Stimulated activated CD4-positive, alpha-beta T cell treated with anti-CD3 and anti-CD28 coated beads, Interleukin-12 subunit alpha, Interleukin-12 subunit beta, amount 100 ng/mL, for 4 hours (primary cell): ENCODE measurements at regions not wholly inside any gene's neighbourhood (a gene's known extent, or its start where the extent isn't known, plus 50 kb on each side); places are given as distances from the start of the nearest gene placed in this dataset.
"Not testable (repeated sequence)": the region's sequence is repeated elsewhere in the genome, so short reads cannot be mapped to it uniquely, and the experiment has no call there.

Experiments used
- DNase-seq: peaks from one replicate; pipeline ENCODE4 v3.0.0-alpha.2; 2020

- no peak for DNase-seq
Observed at GRCh38 chr13:111629016-111629415, 308.6 kb downstream of the TEX29 start.

DNA sequence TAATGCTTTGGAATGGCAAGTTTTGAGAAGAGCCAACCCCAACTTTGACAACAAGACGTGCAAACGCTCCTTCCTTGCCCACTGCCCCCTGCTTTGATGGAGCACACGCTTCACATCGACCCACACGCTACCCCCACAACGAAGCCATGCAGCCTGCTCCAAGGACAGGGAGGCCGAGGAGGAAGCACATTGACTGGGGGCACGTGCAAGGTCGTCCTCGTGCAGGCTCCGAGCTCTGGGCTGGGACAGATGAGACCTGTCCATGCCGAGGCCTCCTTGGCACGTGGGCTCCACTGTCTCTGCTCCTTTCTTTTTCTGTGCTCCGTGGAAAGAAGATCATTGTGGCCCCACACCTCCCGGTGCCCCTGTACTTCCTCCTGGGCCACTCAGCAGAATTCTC, 309.0 kb downstream of the TEX29 start:
- DNase-seq = no peak

- DNase-seq = no peak
Observed at GRCh38 chr13:111629926-111630325, 309.5 kb downstream of the TEX29 start.

GRCh38 chr13:111630406-111630805, 310.0 kb downstream of the TEX29 start:
- DNase-seq = no peak

DNA sequence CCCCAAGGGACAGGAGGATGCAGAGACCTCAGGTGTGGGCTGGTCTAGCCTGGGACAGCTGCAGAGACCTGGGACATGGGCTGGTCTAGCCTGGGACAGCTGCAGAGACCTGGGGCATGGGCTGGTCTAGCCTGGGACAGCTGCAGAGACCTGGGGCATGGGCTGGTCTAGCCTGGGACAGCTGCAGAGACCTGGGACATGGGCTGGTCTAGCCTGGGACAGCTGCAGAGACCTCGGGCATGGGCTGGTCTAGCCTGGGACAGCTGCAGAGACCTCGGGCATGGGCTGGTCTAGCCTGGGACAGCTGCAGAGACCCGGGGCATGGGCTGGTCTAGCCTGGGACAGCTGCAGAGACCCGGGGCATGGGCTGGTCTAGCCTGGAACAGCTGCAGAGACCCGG, 310.8 kb downstream of the TEX29 start:
- not testable (repeated sequence) for DNase-seq

- DNase-seq = no peak
Observed at GRCh38 chr13:111632906-111633305, 312.5 kb downstream of the TEX29 start.

DNA sequence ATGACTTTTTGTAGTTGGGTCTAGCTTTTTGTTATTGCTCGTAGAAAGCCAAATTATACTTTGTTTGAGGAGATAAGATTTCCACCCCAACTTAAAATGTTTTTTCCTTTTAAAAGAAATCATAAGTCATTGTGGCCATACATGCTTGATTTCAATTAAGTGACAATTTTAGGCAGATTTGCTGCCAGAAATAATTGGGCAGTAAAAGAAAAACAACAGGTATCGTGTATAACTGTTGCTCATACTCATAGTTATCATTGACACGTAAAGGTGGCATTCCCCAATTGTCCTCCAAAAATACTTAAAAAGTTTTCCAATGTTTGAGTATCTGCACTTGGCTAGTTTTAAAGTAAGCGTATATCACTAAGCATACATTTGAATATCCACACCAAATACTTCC, 313.0 kb downstream of the TEX29 start:
- no peak for DNase-seq

DNA sequence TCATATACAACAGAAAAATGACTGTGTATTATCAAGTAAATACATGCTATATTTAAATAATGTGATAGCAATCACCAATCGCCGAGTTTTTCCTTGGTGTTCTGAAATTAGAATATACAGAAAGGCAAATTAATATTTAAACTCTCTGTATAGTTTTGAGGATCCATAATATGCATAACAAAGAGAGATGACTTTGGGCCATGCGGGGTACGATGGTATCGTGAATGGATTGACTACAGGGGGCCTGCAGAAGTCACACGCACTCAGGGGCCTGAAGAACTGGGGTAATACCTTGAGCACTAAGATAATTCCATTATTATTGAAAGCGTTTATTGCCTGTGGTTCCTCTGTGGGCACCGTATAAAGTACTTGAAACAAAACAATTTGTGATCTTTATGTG, 314.0 kb downstream of the TEX29 start:
- no peak for DNase-seq

DNA sequence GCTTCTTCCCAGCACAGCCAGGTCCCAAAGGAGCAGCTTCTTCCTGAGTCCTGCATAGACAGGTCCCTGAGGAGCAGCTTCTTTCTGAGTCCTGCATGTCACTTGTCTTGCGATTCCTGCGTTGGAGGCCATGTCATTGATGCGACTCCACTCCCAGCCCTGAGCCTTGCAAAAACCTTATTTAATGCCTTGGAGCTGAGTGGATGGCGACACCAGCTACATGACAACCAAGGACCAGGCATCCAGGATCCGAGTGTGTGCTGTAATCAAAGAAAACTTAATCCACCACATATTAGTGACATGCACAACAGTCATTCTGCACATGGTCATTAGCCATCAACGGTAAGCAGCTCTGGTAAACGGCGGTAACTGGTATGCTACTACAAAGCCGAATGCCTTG, 315.8 kb downstream of the TEX29 start:
- no peak for DNase-seq

- DNase-seq = no peak
Observed at GRCh38 chr13:111636804-111637203, 316.4 kb downstream of the TEX29 start.

GRCh38 chr13:111637365-111637764, 316.9 kb downstream of the TEX29 start:
- no peak for DNase-seq

- DNase-seq = no peak
Observed at GRCh38 chr13:111638233-111638632, 317.8 kb downstream of the TEX29 start.

DNA sequence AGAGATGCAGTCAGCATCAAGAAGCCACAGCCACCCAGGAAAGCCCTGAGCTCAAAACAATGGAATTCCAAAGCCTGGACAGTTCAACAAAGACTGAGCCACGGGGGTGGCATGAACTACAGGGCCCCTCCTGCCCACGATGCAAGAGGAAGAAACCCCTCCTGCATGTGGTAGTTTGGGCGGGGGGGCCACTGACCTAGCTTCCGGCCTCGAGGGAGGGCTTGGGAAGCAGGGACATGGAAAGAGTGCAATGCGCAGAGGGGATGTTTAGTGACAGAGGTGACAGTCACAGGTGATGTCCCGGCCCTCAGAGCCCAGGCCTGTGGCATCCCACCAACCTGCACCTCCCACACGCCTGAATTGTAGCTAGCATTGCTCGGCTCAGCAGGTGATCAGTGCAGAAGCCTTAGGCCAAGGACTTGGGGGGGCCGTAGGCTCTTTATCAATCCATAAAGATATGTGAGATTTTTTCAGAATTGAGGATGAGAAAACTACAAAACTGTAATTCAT, 318.8 kb downstream of the TEX29 start:
- no peak for DNase-seq

DNA sequence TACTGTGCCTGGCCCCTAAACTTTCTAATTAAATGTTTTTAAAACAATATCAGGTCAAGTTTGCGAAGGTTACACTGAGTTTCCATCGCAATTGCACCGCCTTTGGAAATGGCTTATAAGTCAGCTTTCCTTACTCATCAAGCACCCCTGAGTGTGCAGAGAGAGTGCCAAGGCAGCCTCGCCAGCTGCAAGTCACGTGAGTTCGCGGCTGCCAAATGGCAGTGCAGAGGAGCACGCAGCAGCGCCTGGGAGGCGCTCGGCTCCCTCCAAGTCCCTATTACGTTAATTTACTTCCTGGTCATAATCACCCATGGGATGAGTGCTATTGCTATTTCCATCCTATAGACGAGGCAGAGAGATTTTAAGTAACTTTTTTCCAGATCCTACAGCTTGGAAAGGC, 319.6 kb downstream of the TEX29 start:
- no peak for DNase-seq

GRCh38 chr13:111640476-111640875, 320.0 kb downstream of the TEX29 start:
- DNase-seq = no peak

DNA sequence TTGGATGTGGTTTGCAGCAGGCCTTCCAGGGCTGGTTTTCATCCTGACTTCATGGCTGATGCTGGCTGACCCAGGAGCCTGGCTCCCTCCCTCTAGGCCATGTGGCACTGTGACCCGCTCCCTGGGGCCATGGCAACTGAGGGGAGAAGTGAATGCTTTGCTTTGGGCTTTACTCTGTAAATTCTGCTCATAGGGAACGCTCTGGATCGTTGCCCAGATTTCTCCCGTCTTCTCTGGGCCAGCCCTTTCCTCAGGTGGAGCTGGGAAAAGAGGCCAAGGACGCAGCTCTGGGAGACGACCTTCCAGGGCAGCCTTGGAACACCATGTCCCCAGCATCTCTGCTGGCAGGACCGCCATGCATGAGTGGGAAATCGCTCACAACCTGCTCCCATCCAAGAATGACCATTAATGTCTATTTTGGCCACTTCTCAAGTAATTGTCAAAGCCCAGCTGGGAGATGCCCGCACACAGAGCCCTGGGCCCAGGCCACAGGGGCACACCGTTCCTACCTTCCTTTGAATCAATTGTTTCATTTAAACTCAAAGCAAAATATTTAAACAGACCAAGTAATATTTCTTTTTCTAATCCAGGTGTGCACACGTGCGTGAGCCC, 321.8 kb downstream of the TEX29 start:
- no peak for DNase-seq

- no peak for DNase-seq
Observed at GRCh38 chr13:111644750-111645149, 324.3 kb downstream of the TEX29 start.

GRCh38 chr13:111645198-111645597, 324.8 kb downstream of the TEX29 start:
- DNase-seq = no peak

DNA sequence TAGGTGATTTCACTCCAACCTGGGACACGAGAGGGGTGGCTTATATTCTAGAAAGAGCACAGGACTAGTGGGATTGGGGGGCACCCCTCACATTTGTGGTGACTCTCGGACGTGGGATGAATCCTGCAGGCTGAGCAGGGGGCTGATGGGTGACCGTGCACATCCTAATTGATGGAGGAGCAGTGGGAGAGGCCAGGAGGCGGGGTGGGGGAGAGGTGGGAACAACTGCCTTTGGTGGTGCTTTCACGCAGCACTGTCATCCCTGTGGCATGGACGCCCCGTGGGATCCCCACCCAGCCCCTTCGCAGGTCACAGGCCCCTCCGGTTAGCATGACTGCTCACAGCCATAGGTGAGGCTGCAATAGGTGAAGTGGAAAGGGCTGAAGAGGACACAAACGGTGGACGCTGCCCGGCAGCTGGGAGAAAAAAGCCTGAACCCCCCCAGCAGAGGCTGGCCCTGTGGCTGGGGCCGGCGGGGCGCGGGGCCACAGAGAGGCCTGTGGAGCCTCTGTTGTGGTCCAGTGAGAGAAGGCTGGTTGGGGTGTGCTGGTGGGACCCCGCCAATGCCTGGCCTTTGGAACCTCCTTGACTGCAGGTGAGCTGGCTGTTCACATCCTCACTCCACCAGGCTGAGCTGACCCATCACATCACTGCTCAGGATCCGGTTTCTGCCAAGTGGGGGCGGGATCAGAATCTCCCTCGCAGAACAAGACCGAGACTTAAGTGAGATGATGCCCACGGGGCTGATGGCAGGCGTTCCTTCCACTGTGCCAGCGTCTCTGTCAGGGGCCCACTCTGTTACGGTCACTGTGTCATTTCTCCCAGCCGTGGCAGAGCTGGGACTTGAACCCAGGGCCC, 325.4 kb downstream of the TEX29 start:
- DNase-seq = no peak

DNA sequence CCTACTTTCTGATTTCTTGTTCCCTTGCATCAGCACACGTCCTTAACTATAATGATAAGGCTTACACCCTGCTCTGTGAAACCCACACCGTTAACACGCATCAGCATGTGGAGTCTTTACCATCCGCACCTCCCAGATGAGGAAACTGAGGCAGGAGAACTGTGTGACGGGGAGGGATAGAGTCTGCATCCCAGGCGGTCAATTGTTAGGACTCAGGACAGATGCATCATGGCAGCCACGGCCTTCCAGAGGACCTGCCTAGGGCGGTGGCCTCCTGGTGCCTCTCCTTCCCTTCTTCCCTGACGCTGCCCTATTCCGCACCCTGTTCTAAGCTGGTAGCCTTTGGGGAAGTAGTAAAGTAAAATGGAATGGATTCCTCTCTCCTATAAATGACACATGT, 326.0 kb downstream of the TEX29 start:
- DNase-seq = no peak

GRCh38 chr13:111648885-111649284, 328.4 kb downstream of the TEX29 start:
- DNase-seq = no peak

- no peak for DNase-seq
Observed at GRCh38 chr13:111650626-111651025, 330.2 kb downstream of the TEX29 start.

DNA sequence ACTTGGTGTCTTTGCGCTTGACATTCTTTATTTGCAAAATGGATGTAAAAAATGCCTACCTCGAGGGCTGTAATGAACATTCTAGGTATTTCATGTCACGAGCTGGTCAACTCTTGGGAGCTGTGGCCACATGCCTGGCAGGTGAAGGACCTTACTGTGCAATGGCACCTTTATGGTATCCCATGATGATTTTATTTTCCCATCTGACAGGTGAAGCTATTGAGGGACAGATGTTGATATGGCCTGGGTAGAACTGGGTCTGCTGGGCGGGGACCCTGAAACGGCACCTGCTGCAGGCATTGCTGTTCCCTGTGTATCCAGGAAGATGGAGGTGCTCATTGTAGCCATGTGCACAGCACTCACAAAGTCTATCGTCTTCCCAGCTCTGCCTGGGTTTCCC, 332.2 kb downstream of the TEX29 start:
- no peak for DNase-seq

GRCh38 chr13:111654531-111654930, 334.1 kb downstream of the TEX29 start:
- no peak for DNase-seq

GRCh38 chr13:111656439-111656838, 336.0 kb downstream of the TEX29 start:
- no peak for DNase-seq
